Right lobe of liver (tissue), 6 donors: ENCODE measurements at regions not wholly inside any gene's neighbourhood (a gene's known extent, or its start where the extent isn't known, plus 50 kb on each side); places are given as distances from the start of the nearest gene placed in this dataset.

Experiments used
- ATAC-seq, 4 donors: fragments of 200-7000 bp; cut with Tn5 transposase; one replicate each; pipeline ENCODE4 v1.9.1; 2020; ENCODE audit warnings: mild to moderate bottlenecking in 4 of 4, moderate library complexity in 4 of 4
- DNase-seq, 3 donors: peaks; one replicate each; pipeline ENCODE4 v3.0.0-alpha.2; 2020
- H3K27ac ChIP-seq, 3 donors: fragments of 200-600 bp; one replicate each; pipeline ENCODE4 v1.8.0; 2022
- H3K27me3 ChIP-seq, 2 donors: fragments of 200-600 bp; one replicate each; pipeline ENCODE4 v1.8.0; 2022
- H3K36me3 ChIP-seq, 4 donors: fragments of 200-600 bp; sonication (generic) in 1 of 4; one replicate each; pipeline versions ENCODE4 v1.5.1 to v1.8.0; 2017 to 2022; ENCODE audit warnings: control low read depth in 1 of 4
- H3K4me1 ChIP-seq, 4 donors: fragments of 200-600 bp; sonication (generic) in 1 of 4; one replicate each; pipeline versions ENCODE4 v1.5.1 to v1.8.0; 2017 to 2022; ENCODE audit warnings: control low read depth in 1 of 4
- H3K4me3 ChIP-seq, 3 donors: fragments of 200-600 bp; one replicate each; pipeline ENCODE4 v1.8.0; 2022
- H3K9me3 ChIP-seq, 4 donors: fragments of 200-600 bp; sonication (generic) in 1 of 4; one replicate each; pipeline versions ENCODE4 v1.5.1 to v1.8.0; 2017 to 2022; ENCODE audit warnings: control low read depth in 1 of 4
- CTCF ChIP-seq, 4 donors: fragments of 200-600 bp in 3 of 4; fragments of 450-650 bp in 1 of 4; IDR thresholded peaks; one replicate each; pipeline versions ENCODE4 v1.5.1 to v1.8.0; 2016 to 2022; ENCODE audit warnings: antibody characterized with exemption in 4 of 4, mild to moderate bottlenecking in 2 of 4
- POLR2A ChIP-seq: fragments of 450-650 bp; IDR thresholded peaks from one replicate; pipeline ENCODE4 v1.6.1; 2017; ENCODE audit warnings: antibody characterized with exemption, mild to moderate bottlenecking
- WGBS: methylation state at CpG from one replicate; pipeline ENCODE4 v1.1.6; 2018; ENCODE audit warnings: low coverage, low lambda C conversion rate; ENCODE audit not compliant: insufficient coverage; ENCODE audit errors: missing lambda C conversion rate; 5-methylcytosine and 5-hydroxymethylcytosine counted together
- intact Hi-C, 2 donors: fragments of 100-400 bp; cut with DNase I; formaldehyde crosslinking; loops; one replicate each; pipeline versions ENCODE4 v1.11.2 to v1.14.1; 2022
- donor health status: DM: no; HTN: yes; CAD: no.
- donor health status: DM: no; HTN: no; CAD: no.
- donor health status: DM: no; HTN: no; CAD: no.
- donor health status: DM: no; HTN: yes; CAD: no.
- donor health status: DM: no; HTN: yes; CAD: no.

GRCh38 chr12:100717733-100718067 lies 76.9 kb upstream of the ANO4 start:
- Histone ChIP-seq H3K27ac (no peak overlapping the region), H3K36me3 (no peaks in the 10 kb centered on the region), H3K4me1 (peaks cover 0 to 4% (median 0%) of the 10 kb centered on the region in 4 donors), H3K9me3 (no peaks in the 10 kb centered on the region), H3K27me3 (no peaks in the 10 kb centered on the region), H3K4me3 (peak overlapping the region in 1 of 3 donors; percentile 42)
- 2% methylated on average over 9 of the region's 13 CpGs for WGBS
- TF ChIP-seq POLR2A (no peak), CTCF (IDR thresholded peaks at IDR 0.05) (no peak)
- ATAC-seq (no peak), DNase-seq (no peak)
- intact Hi-C loops, result no loop called here

GRCh38 chr12:100718187-100718586 lies 76.4 kb upstream of the ANO4 start:
- H3K27me3 ChIP-seq, result no peaks in the 10 kb centered on the region
- no peak for ATAC-seq
- H3K36me3 ChIP-seq, result no peaks in the 10 kb centered on the region
- intact Hi-C loops, result no loop called here
- H3K4me1 ChIP-seq, result peaks cover 0 to 4% (median 0%) of the 10 kb centered on the region in 4 donors
- no peak for DNase-seq
- H3K27ac ChIP-seq, result no peak overlapping the region
- no peaks in the 10 kb centered on the region for H3K9me3 ChIP-seq
- TF ChIP-seq CTCF (IDR thresholded peaks at IDR 0.05), result no peak
- no peak for TF ChIP-seq POLR2A
- no peak overlapping the region for H3K4me3 ChIP-seq
- 15% methylated on average over 5 of the region's 5 CpGs for WGBS

- Histone ChIP-seq H3K4me1 (peaks cover 0 to 4% (median 0%) of the 10 kb centered on the region in 4 donors), H3K36me3 (no peaks in the 10 kb centered on the region), H3K27ac (no peak overlapping the region), H3K4me3 (no peak overlapping the region), H3K27me3 (no peaks in the 10 kb centered on the region), H3K9me3 (no peaks in the 10 kb centered on the region)
- WGBS, result 67% methylated on average over 4 of the region's 4 CpGs
- intact Hi-C loops, result no loop called here
- TF ChIP-seq CTCF (IDR thresholded peaks at IDR 0.05) (no peak), POLR2A (no peak)
- ATAC-seq, result no peak
- DNase-seq, result no peak
Observed at GRCh38 chr12:100720016-100720654, 74.4 kb upstream of the ANO4 start.

GRCh38 chr12:100721169-100721568 lies 73.4 kb upstream of the ANO4 start:
- intact Hi-C loops, result no loop called here

More at GRCh38 chr12:100721169-100721568, 73.4 kb upstream of the ANO4 start:
- no peak for DNase-seq
- TF ChIP-seq POLR2A (no peak), CTCF (IDR thresholded peaks at IDR 0.05) (no peak)
- H3K4me1 ChIP-seq, result peaks cover 0 to 4% (median 0%) of the 10 kb centered on the region in 4 donors
- ATAC-seq, result no peak
- no peaks in the 10 kb centered on the region for H3K36me3 ChIP-seq
- no peaks in the 10 kb centered on the region for H3K9me3 ChIP-seq
- H3K27ac ChIP-seq, result no peak overlapping the region
- H3K4me3 ChIP-seq, result no peak overlapping the region
- WGBS, result 76% methylated on average over 2 of the region's 2 CpGs
- H3K27me3 ChIP-seq, result no peaks in the 10 kb centered on the region
